Thyroid gland (tissue), 4 donors: ENCODE measurements at regions not wholly inside any gene's neighbourhood (a gene's known extent, or its start where the extent isn't known, plus 50 kb on each side); places are given as distances from the start of the nearest gene placed in this dataset.

Experiments
- DNase-seq, 2 donors: peaks; one replicate each; pipeline ENCODE4 v3.0.0-alpha.2; 2019
- H3K27ac ChIP-seq, 3 donors: fragments of 200-600 bp; sonication (generic); 1 replicate in 2 of 3; 2 replicates in 1 of 3; pipeline ENCODE4 v1.5.1; 2016 to 2019; ENCODE audit warnings: mild to moderate bottlenecking in 1 of 3, moderate library complexity in 1 of 3
- H3K27me3 ChIP-seq: fragments of 200-600 bp; sonication (generic); one replicate; pipeline ENCODE4 v1.5.1; 2019
- H3K36me3 ChIP-seq, 2 donors: fragments of 200-600 bp; sonication (generic); one replicate each; pipeline ENCODE4 v1.5.1; 2016 to 2019
- H3K4me1 ChIP-seq, 2 donors: fragments of 200-600 bp; sonication (generic); one replicate each; pipeline ENCODE4 v1.5.1; 2017 to 2019
- H3K4me3 ChIP-seq, 3 donors: fragments of 200-600 bp; sonication (generic); replicated peaks in 1 of 3; 1 replicate in 2 of 3; 2 replicates in 1 of 3; pipeline ENCODE4 v1.5.1; 2016; ENCODE audit warnings: mild to moderate bottlenecking in 1 of 3
- H3K9me3 ChIP-seq: fragments of 200-600 bp; sonication (generic); one replicate; pipeline ENCODE4 v1.5.1; 2017
- CTCF ChIP-seq, 6 experiments: fragments of 200-600 bp in 3 of 6; fragments of 450-650 bp in 3 of 6; sonication (generic) in 3 of 6; IDR thresholded peaks; one replicate each; pipeline ENCODE4 v1.5.1; 2016 to 2019; ENCODE audit warnings: antibody characterized with exemption in 6 of 6, mild to moderate bottlenecking in 2 of 6, inconsistent platforms in 1 of 6, moderate library complexity in 1 of 6
- POLR2A ChIP-seq, 2 donors: fragments of 450-650 bp; IDR thresholded peaks; one replicate each; pipeline ENCODE4 v1.6.1; 2017; ENCODE audit warnings: antibody characterized with exemption in 2 of 2, mild to moderate bottlenecking in 2 of 2, moderate library complexity in 1 of 2
- WGBS, 2 donors: methylation state at CpG; one replicate each; pipeline ENCODE4 v1.1.5; 2017; 5-methylcytosine and 5-hydroxymethylcytosine counted together
- intact Hi-C: fragments of 100-400 bp; cut with DNase I; formaldehyde crosslinking; loops from one replicate; pipeline ENCODE4 v1.15.1; 2023

- TF ChIP-seq POLR2A (IDR thresholded peaks at IDR 0.05) (no peak), CTCF (IDR thresholded peaks at IDR 0.05) (no peak)
Observed at GRCh38 chr1:98253145-98253544, 332.3 kb upstream of the DPYD start.

GRCh38 chr1:98251497-98251896 lies 330.7 kb upstream of the DPYD start:
- Histone ChIP-seq H3K27me3 (no peaks in the 10 kb centered on the region), H3K9me3 (no peaks in the 10 kb centered on the region), H3K4me1 (no peaks in the 10 kb centered on the region), H3K36me3 (no peaks in the 10 kb centered on the region), H3K4me3 (no peak overlapping the region), H3K27ac (no peak overlapping the region)
- TF ChIP-seq POLR2A (IDR thresholded peaks at IDR 0.05) = no peak
- no peak for TF ChIP-seq CTCF (IDR thresholded peaks at IDR 0.05)
- WGBS, 2 donors = 89 to 91% methylated on average over 2 of the region's 2 CpGs
- DNase-seq = no peak
- intact Hi-C loops = no loop called here

More at GRCh38 chr1:98253145-98253544, 332.3 kb upstream of the DPYD start:
- H3K4me3 ChIP-seq = no peak overlapping the region
- no peaks in the 10 kb centered on the region for H3K9me3 ChIP-seq
- no peak overlapping the region for H3K27ac ChIP-seq
- WGBS, 2 donors = 78 to 86% methylated on average over 3 of the region's 3 CpGs
- intact Hi-C loops = no loop called here
- H3K27me3 ChIP-seq = no peaks in the 10 kb centered on the region
- H3K36me3 ChIP-seq = no peaks in the 10 kb centered on the region
- H3K4me1 ChIP-seq = no peaks in the 10 kb centered on the region
- DNase-seq = no peak

DNA sequence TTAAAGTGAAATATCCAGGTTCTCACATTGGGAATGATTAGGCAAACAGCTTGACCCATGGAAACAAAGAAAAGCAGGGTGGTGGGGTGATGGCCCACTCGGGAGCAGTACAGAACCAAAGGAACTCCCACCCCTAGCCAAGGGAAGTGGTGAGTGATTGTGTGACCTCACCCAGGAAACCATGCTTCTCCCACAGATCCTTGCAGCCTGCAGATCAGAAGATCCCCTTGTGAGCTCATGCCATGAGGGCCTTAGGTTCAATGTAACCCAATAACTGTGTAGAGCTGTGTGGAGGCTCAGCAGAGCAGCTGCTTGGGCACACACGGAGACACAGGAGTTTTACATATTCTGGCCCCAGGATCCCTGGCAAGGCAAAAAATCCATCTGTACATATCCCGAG lies 311.8 kb upstream of the DPYD start:
- intact Hi-C loops = no loop called here
- Histone ChIP-seq H3K27me3 (no peaks in the 10 kb centered on the region), H3K9me3 (no peaks in the 10 kb centered on the region), H3K4me1 (no peaks in the 10 kb centered on the region), H3K36me3 (no peaks in the 10 kb centered on the region), H3K27ac (no peak overlapping the region), H3K4me3 (no peak overlapping the region)
- WGBS, 2 donors = 73 to 90% methylated on average over 3 of the region's 3 CpGs
- TF ChIP-seq POLR2A (IDR thresholded peaks at IDR 0.05) (no peak), CTCF (IDR thresholded peaks at IDR 0.05) (no peak)
- no peak for DNase-seq

DNA sequence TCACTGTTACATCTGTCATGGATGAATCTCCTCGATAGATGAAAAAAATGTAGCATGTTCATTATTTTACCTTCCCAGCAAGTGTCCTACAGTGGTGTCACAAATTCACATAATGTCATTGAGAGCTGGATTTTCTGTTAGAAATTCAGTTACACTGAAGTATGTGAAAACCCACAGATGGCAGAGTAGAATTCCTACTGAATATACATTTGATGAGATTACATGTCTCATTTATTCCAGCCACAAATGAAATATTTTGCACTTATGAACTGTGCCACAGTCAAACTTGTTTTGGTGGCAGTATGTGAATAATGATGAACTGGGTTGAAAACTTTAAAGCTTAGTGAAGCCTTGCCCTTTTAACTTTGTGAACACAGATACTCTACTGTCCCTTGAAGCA lies 301.9 kb upstream of the DPYD start:
- no peak for TF ChIP-seq POLR2A (IDR thresholded peaks at IDR 0.05)
- no peak for TF ChIP-seq CTCF (IDR thresholded peaks at IDR 0.05)
- Histone ChIP-seq H3K9me3 (no peaks in the 10 kb centered on the region), H3K27me3 (no peaks in the 10 kb centered on the region), H3K27ac (no peak overlapping the region), H3K36me3 (no peaks in the 10 kb centered on the region), H3K4me1 (no peaks in the 10 kb centered on the region), H3K4me3 (no peak overlapping the region)
- intact Hi-C loops = no loop called here
- DNase-seq = no peak
- WGBS, 2 donors = 87 to 89% methylated on average over 1 of the region's 1 CpG

- TF ChIP-seq CTCF (IDR thresholded peaks at IDR 0.05) (no peak), POLR2A (IDR thresholded peaks at IDR 0.05) (no peak)
- Histone ChIP-seq H3K36me3 (no peaks in the 10 kb centered on the region), H3K4me1 (no peaks in the 10 kb centered on the region), H3K9me3 (no peaks in the 10 kb centered on the region), H3K27ac (no peak overlapping the region), H3K4me3 (no peak overlapping the region), H3K27me3 (no peaks in the 10 kb centered on the region)
- intact Hi-C loops = no loop called here
- no peak for DNase-seq
- WGBS, 2 donors = 82 to 89% methylated on average over 3 of the region's 3 CpGs
Observed at GRCh38 chr1:98221923-98222322, 301.1 kb upstream of the DPYD start.
